WERI-Rb-1 (cell line): ENCODE measurements at regions not wholly inside any gene's neighbourhood (a gene's known extent, or its start where the extent isn't known, plus 50 kb on each side); places are given as distances from the start of the nearest gene placed in this dataset.
"Not testable (repeated sequence)": the region's sequence is repeated elsewhere in the genome, so short reads cannot be mapped to it uniquely, and the experiment has no call there.

ENCODE experiments used
- DNase-seq: peaks from one replicate; pipeline ENCODE4 v3.0.0-alpha.2; 2020
- H3K27ac ChIP-seq: fragments of 250-450 bp; sonication (Bioruptor Pico); 2 replicates; pipeline ENCODE4 v1.5.1; 2020; ENCODE audit warnings: mild to moderate bottlenecking, moderate library complexity
- H3K27me3 ChIP-seq: fragments of 250-450 bp; sonication (Bioruptor Pico); 2 replicates; pipeline ENCODE4 v1.5.1; 2021; ENCODE audit warnings: mild to moderate bottlenecking, low read depth, moderate library complexity; ENCODE audit not compliant: insufficient read depth, severe bottlenecking
- H3K36me3 ChIP-seq: fragments of 250-450 bp; sonication (Bioruptor Pico); 2 replicates; pipeline ENCODE4 v1.5.1; 2020; ENCODE audit warnings: mild to moderate bottlenecking, moderate library complexity
- H3K4me3 ChIP-seq: 2 replicates; pipeline ENCODE4 v1.5.1; 2011; ENCODE audit warnings: low read depth, mild to moderate bottlenecking, control low read depth, low read length
- H3K9me3 ChIP-seq: fragments of 250-450 bp; sonication (Bioruptor Pico); 2 replicates; pipeline ENCODE4 v1.5.1; 2021; ENCODE audit warnings: mild to moderate bottlenecking, moderate library complexity; ENCODE audit not compliant: severe bottlenecking
- TF ChIP-seq, protein P1 (sequence below): IDR thresholded peaks from 2 replicates; pipeline ENCODE4 v1.5.1; 2011; ENCODE audit warnings: low read depth, mild to moderate bottlenecking, control low read depth, inconsistent platforms, low read length

DNA sequence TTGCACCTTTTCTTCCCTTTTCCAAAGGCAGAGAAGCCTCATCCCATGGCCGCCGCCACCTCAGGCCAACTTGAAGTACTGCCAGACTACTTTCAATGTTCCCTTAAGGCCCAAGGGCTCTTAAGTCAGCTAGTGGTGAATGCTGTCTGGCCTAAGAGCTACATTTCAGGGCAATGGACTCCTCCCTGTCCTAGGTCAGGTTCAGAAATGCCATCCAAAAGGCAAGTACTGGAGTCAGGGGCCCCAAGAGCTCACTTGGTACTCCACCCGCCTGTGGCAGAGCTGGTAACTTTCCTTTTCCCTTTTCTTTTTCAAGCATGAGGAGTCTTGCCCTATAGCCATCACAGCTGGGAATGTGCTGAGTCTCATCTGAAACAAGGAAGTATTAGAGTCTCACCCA is 327.1 kb downstream of the NAP1L3 start:
- no peak overlapping the region for H3K27ac ChIP-seq
- no peak for DNase-seq
- peaks cover 8% of the 10 kb centered on the region for H3K27me3 ChIP-seq
- no peaks in the 10 kb centered on the region for H3K9me3 ChIP-seq
- no peak overlapping the region for H3K4me3 ChIP-seq
- TF ChIP-seq, protein P1, sequence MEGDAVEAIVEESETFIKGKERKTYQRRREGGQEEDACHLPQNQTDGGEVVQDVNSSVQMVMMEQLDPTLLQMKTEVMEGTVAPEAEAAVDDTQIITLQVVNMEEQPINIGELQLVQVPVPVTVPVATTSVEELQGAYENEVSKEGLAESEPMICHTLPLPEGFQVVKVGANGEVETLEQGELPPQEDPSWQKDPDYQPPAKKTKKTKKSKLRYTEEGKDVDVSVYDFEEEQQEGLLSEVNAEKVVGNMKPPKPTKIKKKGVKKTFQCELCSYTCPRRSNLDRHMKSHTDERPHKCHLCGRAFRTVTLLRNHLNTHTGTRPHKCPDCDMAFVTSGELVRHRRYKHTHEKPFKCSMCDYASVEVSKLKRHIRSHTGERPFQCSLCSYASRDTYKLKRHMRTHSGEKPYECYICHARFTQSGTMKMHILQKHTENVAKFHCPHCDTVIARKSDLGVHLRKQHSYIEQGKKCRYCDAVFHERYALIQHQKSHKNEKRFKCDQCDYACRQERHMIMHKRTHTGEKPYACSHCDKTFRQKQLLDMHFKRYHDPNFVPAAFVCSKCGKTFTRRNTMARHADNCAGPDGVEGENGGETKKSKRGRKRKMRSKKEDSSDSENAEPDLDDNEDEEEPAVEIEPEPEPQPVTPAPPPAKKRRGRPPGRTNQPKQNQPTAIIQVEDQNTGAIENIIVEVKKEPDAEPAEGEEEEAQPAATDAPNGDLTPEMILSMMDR: no peak
- no peaks in the 10 kb centered on the region for H3K36me3 ChIP-seq

DNA sequence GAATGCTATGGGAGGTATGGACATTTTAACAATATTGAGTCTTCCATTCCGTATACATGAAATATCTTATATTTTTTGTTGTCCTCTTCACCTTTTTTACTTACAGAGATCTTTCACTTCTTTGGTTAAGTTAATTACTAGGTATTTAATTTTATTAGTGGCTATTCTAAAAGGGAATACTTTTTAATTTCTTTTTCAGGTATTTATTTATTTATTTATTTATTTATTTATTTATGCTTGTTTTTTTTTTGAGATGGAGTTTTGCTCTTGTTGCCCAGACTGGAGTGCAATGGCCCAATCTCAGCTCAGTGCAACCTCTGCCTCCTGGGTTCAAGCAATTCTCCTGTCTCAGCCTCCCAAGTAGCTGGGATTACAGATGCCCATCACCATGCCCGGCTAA is 329.1 kb downstream of the NAP1L3 start:
- DNase-seq, H3K4me3 ChIP-seq, H3K9me3 ChIP-seq, H3K27me3 ChIP-seq, H3K36me3 ChIP-seq, H3K27ac ChIP-seq: not testable (repeated sequence)

DNA sequence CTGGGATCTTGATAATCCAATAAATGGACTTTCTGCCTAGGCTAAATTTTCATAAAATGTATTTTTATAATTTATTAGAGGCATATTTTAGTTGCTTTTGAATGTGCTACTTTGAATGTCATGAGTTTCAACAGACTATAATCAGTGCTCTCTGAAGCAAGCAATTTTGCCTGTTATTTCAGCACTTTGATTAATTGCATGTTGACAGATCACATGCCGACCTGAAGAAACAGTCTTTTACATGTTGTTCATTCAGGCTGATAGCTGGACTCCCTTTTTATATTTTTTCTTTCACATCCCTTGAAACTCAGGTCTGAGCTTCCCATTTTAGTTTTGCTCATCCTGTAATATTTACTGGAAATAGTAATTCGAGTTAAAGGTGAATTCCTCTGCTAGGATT is 341.0 kb downstream of the NAP1L3 start:
- Histone ChIP-seq H3K27ac (no peak overlapping the region), H3K27me3 (peaks cover 15% of the 10 kb centered on the region), H3K4me3 (no peak overlapping the region), H3K36me3 (no peaks in the 10 kb centered on the region), H3K9me3 (no peaks in the 10 kb centered on the region)
- TF ChIP-seq, protein P1: no peak
- no peak for DNase-seq

DNA sequence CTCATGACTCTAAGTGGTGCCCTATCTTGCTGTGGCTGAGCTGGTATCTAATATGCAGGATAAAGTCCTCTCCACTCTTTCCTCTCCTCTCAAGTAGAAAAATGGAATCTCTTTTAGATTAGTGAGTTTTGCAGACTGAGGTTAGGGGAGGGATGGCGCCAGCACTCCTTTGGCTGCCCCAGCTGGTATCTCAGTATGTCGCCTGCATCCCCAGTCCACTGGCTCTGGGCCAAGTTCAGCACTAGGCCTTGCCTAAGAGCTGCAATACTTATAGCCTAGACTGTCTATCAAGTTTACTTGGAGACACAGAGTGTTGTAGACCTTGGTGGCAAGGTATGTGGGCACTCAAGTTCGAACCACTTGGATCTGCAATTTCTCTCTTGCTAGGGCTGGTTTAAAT is 351.3 kb downstream of the NAP1L3 start:
- Histone ChIP-seq H3K9me3 (no peaks in the 10 kb centered on the region), H3K4me3 (no peak overlapping the region), H3K27me3 (no peaks in the 10 kb centered on the region), H3K27ac (no peak overlapping the region), H3K36me3 (no peaks in the 10 kb centered on the region)
- no peak for DNase-seq
- TF ChIP-seq, protein P1: no peak

DNA sequence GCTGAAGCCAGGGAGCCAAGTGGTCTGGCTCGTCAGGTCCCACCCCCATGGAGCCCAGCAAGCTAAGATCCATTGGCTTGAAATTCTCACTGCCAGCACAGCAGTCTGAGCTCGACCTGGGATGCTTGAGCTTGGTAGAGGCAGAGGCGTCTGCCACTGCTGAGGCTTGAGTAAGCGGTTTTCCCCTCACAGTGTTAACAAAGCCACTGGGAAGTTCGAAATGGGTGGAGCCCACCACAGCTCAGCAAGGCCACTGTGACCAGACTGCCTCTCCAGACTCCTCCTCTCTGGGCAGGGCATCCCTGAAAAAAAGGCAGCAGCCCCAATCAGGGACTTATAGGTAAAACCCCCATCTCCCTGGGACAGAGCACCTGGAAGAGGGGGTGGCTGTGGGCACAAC is 353.8 kb downstream of the NAP1L3 start:
- Histone ChIP-seq H3K36me3 (no peaks in the 10 kb centered on the region), H3K27ac (no peak overlapping the region), H3K9me3 (no peaks in the 10 kb centered on the region), H3K27me3 (no peaks in the 10 kb centered on the region), H3K4me3 (no peak overlapping the region)
- no peak for DNase-seq
- TF ChIP-seq, protein P1: no peak
